DMS 273 treated with DMSO at 0.1 percent for 48 hours (cell line): ENCODE measurements at regions not wholly inside any gene's neighbourhood (a gene's known extent, or its start where the extent isn't known, plus 50 kb on each side); places are given as distances from the start of the nearest gene placed in this dataset.
A peak's percentile ranks its signal among the peaks of the same experiment; 100 is the strongest.
"Not testable (repeated sequence)": the region's sequence is repeated elsewhere in the genome, so short reads cannot be mapped to it uniquely, and the experiment has no call there.

Experiments used
- DNase-seq: peaks from one replicate; lab custom pipeline; 2025; lab: John Stamatoyannopoulos, UW

DNA sequence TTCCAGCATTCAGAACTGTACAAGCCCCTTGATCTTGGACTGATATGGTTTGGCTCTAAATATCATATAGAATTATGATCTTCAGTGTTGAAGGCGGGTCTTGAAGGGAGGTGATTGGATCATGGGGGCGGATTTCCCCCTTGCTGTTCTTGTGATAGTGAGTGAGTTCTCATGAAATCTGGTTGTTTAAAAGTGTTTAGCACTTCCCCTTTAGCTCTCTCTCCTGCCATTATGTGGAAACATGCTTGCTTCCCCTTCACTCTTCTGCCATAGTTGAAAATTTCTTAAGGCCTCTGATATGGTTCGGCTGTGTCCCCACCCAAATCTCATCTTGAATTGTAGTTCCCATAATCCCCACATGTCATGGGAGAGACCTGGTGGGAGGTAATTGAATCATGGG is 305.3 kb upstream of the CYRIA start:
- not testable (repeated sequence) for DNase-seq

DNA sequence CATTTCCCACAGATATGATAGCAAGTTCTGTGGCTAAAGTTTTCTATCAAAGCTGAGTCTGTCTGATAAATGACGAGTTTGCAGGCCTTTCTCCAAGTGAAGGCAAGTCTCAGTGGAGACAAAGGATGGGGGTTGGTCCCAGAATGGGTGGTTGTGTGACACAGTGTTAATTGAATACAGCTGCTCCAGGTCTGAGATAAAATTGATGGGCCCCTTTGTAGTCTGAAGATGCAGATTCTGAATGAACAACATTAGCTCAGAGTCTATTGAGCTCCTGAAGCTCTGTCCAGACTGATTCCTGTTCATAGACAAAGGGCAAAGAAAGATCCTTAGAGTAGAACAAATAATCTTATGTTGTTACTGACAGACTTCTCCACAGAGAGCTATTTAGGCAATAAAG is 296.9 kb upstream of the CYRIA start:
- DNase-seq = no peak

DNA sequence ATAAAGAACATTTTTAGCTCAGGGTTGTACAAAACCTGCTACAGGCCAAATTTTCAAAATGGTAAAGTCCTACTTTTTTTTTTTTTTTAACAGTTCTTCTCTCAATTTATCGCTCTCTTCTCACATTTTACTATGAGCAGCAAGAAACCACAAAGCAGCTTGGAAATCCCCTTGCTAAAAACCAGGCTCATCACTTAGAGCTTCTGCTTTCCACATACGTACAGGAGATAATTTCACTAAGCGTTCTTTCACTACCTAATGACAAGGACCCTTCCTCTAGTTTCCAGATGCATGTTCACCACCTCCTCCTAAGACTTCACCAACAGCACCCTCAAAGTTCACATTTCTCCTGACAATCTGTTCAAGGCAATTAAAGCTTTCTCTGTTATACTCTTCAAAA is 294.9 kb upstream of the CYRIA start:
- no peak for DNase-seq

DNA sequence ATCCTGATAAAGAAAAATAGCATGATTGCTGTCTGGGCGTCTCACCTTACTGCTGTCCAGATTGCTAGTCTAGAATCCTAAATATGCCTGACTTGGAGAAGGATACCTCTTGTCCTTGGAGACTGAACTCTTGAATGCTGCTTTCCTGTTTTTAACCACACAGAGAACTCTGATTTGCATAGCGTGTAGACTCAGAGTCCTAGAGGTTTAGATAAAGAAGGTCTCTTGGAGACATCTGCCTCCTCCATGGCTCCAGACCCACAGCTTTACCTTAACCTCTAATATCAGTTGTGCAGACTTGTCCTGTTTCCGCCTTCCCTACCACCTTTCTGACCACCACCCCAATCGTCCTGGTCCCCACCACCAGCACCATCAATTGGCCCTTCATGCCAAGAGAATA is 292.6 kb upstream of the CYRIA start:
- DNase-seq = no peak

DNA sequence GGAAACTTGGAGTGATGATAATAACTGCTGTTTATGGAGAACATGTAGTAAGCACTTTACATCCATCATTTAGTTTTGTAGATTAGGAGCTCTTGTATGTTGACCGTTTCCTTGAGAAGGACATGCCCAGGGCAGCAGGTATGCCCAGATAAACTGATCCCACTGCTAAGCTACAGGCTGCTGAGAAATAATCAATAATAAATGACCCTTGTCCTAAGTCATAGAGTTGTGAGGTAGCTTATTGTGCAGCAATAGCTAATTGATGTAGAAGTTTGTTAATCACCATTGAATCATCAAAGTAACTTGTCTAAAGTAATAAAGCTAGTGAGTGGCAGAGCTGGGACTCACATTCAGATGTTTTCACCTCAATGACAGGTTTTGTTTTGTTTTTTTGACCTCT is 287.2 kb upstream of the CYRIA start:
- no peak for DNase-seq

DNA sequence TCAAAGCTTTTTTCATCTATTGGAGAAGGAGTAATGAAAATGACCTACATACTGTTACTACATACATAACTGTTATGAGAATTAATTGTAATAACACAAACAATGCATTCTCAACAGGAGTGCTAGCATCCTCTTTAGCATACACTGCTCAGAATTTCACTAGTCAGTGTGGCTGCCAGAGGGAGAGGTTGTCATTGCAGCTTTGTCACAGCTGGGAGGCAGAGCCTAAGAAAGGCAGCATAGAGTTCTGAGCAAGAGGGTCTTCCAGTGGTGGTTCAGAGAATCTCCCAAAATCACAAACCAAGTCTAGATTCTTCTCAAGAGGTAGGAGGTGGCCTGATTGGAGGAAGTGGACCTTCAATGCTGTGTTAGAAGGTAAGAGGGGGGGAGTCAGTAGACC is 286.7 kb upstream of the CYRIA start:
- no peak for DNase-seq

DNA sequence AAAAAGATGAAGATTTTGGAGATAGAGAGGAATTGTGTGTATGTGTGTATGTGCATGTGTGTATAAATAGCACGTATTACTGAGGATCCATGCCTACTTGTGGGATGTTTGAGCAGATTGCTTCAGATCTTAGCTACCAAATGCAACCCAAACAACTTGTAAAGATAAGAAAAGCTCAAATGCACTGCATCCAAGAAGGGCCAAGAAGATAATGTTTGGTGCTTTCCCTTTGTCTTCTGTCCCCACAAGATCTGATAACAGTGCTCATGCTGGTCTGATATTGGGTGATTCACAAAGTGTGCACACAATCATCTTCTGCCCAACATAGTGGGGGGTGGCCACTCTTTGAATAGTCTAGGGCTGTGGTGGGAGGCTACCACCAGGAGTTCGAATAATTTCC is 284.8 kb upstream of the CYRIA start:
- DNase-seq = no peak

DNA sequence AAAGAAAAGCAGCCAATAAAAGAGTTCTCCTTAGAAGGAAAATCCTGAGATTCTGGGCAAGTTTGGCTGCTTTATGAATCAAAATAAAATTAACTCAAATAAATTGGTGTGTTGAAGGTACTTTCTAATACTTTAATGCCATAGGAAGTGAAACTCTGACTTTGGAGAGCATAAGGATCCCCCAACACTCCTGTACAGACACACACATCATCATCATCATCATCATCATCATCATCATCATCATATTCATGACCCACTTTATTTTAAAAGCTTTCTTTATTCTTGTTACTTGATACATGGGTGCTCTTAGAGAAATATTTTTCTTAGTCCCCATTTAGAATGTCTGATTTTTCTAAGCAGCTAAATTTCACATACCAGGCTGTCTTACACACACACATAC is 283.1 kb upstream of the CYRIA start:
- no peak for DNase-seq

DNA sequence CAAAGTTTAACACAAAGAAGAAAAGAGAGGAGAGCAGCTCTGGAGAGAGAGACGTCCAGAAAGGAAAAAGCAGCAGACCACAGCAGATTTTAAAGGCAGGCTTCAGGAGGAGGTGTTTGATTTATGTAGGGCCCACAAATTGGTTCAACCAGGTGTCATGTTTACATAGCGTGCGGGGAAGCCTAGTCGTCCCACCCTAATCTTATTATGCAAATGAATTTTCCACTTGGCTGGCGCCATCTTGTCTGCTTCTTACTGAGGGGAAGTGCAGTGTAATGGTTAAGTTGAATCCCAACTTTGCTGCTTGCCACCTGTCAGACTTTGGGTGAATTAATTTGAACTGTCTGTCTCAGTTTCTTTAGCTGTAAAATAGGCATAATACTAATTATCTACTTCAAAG is 282.4 kb upstream of the CYRIA start:
- DNase-seq = no peak

DNA sequence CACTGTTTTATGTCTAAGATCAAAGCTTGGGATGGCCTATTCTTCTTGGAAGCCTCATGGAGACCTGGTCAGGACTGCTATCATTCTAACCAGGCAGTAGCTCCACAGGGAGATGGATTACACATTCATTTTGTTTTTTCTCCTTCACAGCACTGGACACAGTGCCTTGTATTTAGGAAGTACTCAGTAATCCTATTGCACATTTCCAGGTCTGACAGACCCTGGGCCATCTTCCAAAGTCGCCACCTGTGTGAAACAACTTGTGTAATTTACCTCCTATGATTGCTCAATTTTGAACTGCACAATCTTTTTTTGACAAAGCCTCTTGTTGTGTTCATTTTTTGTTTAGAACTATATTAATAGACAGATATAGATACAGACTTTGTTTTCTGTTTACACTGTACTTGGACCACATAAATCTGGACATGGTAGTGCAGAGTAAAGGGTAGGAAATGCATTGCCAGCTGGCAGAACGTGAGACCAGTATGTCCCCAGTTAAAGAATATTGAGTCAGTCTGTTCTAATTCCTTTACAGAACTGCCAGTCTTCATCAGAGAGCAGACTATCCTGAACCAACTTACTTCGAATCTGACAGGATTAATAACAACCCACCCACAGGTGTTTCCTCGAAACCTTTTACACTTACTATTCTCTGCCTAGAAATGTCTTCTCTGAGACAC is 277.8 kb upstream of the CYRIA start:
- no peak for DNase-seq

DNA sequence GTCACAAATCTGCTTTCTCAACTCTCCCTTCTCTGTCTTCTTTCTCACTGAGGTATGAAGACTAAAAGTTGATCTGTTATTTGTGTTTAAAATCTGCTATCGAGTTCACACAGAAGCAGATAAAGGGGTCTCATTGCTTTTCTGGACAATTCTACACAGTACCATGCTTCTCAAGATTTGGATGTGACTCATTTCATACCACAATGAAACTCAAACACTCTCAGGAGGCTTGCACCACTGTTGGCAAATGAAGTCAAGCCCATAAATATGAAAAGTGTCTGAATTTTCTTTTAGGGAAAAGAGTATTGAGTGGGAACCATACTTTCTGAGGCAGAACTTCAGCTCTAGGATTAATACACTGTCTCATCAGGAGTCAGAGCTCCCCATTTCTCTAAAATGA is 274.6 kb upstream of the CYRIA start:
- DNase-seq = no peak

DNA sequence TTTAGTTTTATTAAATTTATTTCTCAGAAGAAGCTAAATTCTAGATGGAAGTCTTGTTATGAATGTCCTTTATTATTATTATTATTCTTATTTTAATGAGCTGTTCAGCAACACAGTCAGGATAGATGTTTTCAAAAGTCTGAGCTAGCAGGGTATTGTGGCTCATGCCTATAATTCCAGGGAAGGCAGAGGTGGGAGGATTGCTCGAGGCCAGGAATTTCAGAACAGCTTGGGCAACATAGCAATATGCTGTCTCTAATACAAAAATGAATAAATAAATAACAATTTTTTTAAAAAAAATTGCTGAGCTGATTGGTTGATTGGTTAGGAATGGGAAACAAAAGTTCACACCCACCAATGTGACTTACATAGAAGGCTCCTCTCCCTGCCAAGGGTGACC is 274.1 kb upstream of the CYRIA start:
- no peak for DNase-seq

DNA sequence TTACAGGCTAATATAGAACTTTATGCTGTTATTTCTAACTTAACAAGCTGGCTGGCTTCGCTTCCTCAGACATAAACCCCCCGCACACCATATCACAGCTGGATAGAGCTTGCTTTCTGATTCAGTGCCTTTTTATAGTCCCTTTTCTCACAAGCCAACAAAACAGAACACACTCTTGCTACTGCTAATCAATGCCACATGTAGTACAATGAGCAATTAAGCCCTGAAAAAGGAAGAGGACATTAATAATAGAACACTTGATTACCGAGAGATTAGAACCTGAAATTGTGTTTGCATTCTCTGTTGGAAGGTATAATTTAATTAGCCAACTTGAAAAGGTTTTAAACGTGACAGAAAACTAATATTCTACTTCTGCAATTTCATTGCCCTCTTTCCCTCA is 267.7 kb upstream of the CYRIA start:
- no peak for DNase-seq

DNA sequence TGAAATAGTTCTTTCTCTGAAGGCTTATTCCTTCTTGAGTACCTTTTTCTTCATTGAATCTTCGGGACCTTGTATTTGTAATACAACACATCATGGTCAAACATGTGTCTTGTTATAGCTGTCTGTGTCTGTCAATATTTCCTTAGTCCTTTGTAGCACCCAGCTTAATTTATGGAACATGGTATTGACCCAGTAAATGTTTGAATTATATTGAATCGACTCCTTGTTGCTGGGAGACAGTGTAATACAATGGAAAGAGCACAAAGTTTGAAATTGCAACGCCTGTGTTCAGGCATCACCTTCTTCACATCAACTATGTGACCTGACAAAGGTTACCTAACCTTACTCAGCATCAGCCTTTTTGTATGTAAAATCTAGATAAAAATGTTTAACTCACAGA is 267.2 kb upstream of the CYRIA start:
- no peak for DNase-seq

DNA sequence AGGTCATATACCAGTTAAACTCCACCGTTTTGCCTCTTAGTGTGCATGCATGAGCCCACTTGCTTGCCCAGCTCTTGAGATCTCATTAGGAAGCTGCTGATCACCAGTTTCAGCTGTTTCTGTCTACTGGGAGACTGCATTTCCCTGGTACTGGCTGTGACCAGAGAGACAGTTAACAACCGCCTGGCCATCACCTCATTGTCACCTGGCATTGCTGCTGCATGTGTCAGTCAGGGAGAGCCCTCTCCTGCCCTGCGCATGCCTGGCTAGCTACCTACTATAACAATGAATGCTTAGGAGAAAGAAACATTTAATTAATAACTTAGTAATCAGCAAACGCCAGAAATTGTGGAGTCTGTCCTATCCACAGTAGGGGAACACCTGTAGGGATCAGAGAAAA is 265.8 kb upstream of the CYRIA start:
- DNase-seq = no peak

DNA sequence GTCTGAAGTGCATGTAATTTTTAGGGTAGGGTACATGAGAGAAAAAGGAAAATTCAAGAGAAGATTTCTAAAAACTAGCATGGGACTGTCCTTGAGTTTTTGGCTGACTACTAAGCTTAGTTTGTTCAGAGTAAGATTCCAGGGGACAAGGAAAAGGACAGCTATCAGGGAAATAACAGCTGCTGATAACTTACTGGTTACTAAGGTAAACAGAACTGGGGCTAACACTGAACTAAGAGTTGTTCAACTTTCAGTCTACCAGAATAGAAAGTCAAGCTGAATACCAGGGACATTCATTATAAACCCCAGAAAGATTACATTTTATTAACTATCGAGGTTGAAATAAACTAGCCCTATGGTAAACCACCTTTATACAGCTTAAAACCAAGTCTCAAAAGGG is 261.8 kb upstream of the CYRIA start:
- DNase-seq = no peak

DNA sequence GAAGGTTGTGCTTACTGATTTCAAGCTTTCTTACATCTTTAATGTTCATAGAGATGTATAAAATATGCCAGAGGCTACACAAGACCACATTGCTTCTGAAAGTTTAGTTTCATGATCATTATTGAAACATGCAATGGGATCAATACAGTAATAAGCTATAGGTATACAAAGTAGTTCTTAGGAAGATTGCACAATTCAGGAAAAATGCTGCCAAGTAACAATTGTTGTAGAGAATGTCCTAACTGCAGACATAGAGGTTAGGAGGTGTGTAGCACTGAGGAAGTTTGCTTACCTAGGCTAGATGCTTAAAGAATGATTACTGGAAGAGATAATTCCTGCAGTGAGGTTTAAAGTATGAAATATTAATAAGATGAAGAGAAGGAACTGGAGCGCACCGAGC is 259.5 kb upstream of the CYRIA start:
- DNase-seq = no peak

DNA sequence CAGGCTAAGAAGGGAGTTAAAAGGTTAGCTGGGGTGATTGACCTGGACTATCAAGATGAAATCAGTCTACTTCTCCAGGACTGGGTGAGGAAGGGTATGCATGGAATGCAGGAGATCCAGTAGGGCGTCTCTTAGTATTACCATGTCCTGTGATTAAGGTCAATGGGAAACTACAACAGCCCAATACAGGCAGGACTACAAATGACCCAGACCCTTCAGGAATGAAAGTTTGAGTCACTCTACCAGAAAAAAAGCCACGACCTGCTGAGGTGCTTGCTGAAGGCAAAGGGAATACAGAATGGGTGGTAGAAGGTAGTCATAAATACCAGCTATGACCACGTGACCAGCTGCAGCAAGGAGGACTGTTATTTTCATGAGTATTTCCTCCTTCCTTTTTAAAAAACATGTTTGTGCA is 249.7 kb upstream of the CYRIA start:
- not testable (repeated sequence) for DNase-seq

DNA sequence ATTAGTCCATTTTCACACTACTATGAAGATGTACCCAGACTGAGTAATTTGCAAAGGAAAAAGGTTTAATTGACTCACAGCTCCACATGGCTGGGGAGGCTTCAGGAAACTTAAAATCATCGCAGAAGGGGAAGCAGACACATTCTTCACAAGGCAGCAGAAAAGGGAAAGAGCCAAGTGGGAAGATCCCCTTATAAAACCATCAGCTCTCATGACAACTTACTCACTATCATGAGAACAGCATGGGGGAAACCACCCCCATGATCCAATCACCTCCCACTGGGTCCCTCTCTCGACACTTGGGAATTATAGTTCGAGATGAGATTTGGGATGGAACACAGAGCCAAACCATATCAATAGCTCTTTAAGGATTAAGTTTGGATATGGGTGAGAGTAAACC is 246.1 kb upstream of the CYRIA start:
- DNase-seq = no peak

DNA sequence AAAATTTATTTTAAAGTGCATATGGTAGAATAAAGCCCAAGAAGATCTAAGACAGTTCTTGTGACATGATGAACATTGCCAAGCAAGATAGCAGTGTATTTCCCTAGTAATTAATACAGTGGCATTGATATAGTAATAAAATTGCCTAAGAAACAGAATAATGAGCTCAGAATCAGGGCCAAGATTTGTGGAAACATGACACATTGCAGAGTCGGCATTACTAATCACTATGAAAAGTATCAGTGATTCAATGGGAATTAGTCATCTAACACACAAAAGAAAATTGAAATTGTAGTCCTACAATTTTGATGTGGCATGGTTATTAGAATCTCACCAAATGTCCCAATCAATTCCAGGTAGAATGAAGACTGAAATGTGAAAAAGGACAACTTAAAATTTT is 243.0 kb upstream of the CYRIA start:
- no peak for DNase-seq

DNA sequence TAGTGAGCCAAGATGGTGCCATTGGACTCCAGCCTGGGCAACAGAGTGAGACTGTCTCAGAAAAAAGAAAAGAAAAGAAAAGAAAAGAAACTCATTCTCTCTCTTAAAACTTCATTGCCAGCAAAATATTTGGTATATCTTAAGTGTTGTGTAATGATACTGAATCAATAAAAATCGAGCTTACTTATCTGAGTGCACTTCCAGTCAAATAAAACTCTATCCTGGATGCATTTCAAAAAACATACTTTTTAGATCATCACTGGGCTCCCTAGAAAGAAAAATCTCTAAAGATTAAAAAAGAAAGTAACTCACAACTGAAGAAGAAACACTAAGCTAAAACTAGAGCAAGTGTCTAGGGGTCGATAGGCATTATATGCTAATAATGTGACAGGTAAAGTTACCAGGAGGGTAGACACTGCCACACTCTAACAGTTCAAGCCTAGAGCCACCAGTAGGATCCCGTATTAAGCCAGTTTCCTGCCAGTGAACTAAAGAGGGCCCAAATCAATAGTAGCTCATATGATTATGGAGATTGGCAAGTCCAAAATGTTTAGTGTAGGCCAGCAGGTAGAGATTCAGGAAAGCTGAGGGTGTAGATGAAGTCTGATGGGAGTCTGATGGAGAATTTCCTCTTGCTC is 242.1 kb upstream of the CYRIA start:
- DNase-seq = no peak

DNA sequence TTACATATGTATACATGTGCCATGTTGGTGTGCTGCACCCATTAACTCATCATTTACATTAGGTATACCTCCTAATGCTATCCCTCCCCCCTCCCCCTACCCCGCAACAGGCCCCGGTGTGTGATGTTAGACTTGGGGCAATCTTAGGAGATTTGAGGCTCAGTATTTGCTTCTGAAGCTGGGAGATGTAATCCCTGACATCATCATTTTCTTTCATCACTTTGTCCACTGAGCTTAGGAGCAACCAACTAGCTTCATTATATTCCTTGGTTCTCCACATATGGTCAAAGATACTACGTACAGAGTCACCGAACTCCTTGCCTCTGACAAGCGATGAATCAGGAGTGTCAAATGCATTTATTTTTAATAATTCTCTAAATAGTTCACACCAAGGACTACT is 239.7 kb upstream of the CYRIA start:
- not testable (repeated sequence) for DNase-seq

DNA sequence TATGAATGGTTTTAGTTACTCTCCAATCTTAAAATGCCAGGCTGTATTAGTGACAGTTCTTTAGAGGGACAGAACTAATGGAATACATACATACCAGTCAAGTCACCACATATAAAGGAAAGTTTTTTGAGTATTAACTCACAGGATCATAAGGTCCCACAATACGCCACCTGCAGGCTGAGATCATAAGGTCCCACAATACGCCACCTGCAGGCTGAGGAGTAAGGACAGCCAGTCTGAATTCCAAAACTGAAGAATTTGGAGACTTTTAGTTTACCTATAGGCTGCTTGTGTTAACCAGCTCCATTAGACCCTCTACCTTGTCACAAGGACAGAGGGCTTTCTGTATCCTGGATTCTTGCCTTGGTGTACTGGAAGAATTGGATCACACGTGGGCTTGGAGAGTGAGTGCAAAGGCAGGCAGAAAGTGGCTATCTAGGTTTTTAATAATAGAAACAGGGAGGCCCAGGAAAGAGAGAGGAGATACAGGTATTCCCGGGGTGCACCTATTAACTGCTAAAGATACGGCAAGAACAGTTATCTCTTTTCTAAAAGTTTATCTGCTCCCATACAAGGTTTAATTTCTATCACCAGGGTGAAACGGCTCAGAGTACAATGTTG is 234.9 kb upstream of the CYRIA start:
- peak; percentile 1 for DNase-seq

DNA sequence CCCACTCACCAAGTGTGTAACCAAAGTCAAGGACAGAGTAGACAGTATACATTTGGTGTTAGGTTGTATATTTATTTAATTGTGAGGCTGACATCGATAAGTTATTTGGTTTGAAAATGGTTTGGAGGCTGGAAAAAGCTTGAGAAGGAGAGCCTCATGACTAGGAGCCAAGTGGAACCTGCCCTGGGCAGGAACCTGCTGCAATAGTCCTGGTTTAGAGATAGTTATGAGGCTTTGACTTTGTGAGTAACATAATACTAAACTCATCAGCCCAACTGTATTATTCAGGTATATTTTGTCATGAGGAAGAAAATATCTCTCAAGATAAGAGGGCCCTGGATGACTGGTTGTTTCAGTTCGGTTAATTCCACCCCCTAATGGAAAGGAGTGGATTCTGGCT is 234.3 kb upstream of the CYRIA start:
- no peak for DNase-seq
